Kidney (tissue), 13 donors: ENCODE measurements at regions not wholly inside any gene's neighbourhood (a gene's known extent, or its start where the extent isn't known, plus 50 kb on each side); places are given as distances from the start of the nearest gene placed in this dataset.
A peak's percentile ranks its signal among the peaks of the same experiment; 100 is the strongest.

ENCODE experiments used
- DNase-seq, 5 donors: peaks; one replicate each; pipeline ENCODE4 v3.0.0-alpha.2; 2013 to 2020
- FAIRE-seq: peaks from 2 replicates; lab custom pipeline; 2012; peaks lifted over from hg19 to GRCh38; lab: Jason Lieb, UNC
- H3K27ac ChIP-seq, 2 donors: one replicate each; pipeline ENCODE4 v1.7.0; 2013; ENCODE audit warnings: low read depth in 2 of 2, low read length in 2 of 2, inconsistent platforms in 1 of 2
- H3K27me3 ChIP-seq: one replicate; pipeline ENCODE4 v1.7.1; 2013; ENCODE audit warnings: low read length, inconsistent platforms; ENCODE audit not compliant: control insufficient read depth, insufficient read depth
- H3K36me3 ChIP-seq, 3 donors: one replicate each; pipeline versions ENCODE4 v1.7.0 to v1.7.1; 2013; ENCODE audit warnings: low read length in 3 of 3, control low read depth in 1 of 3, inconsistent platforms in 1 of 3; ENCODE audit not compliant: insufficient read depth in 3 of 3, control insufficient read depth in 2 of 3
- H3K4me1 ChIP-seq, 3 donors: one replicate each; pipeline versions ENCODE4 v1.7.0 to v1.7.1; 2013; ENCODE audit warnings: low read length in 3 of 3, inconsistent platforms in 1 of 3, low read depth in 1 of 3; ENCODE audit not compliant: control insufficient read depth in 2 of 3, insufficient read depth in 2 of 3
- H3K4me3 ChIP-seq, 3 donors: one replicate each; pipeline versions ENCODE4 v1.7.0 to v1.8.1; 2013; ENCODE audit warnings: low read length in 3 of 3, control low read depth in 1 of 3, inconsistent platforms in 1 of 3
- H3K9ac ChIP-seq, 3 donors: one replicate each; pipeline versions ENCODE4 v1.7.0 to v1.7.1; 2013; ENCODE audit warnings: low read length in 3 of 3, control low read depth in 1 of 3, inconsistent platforms in 1 of 3
- H3K9me3 ChIP-seq, 3 donors: one replicate each; pipeline versions ENCODE4 v1.7.0 to v1.7.1; 2013; ENCODE audit warnings: low read length in 3 of 3, control low read depth in 1 of 3, inconsistent platforms in 1 of 3; ENCODE audit not compliant: control insufficient read depth in 2 of 3, insufficient read depth in 1 of 3
- intact Hi-C: fragments of 100-400 bp; cut with DNase I; formaldehyde crosslinking; loops from one replicate; pipeline ENCODE4 v1.11.1; 2022
- TF ChIP-seq, protein P1 (sequence below): IDR thresholded peaks from 3 replicates; pipeline ENCODE4 v1.5.1; 2012; ENCODE audit warnings: mild to moderate bottlenecking, moderate library complexity, borderline replicate concordance; ENCODE audit not compliant: insufficient read depth; ENCODE audit errors: extremely low read depth
- donor health status: control.
- donor health status: control.
- donor health status: control.
- donor health status: control.
- donor health status: control.
- donor health status: DM: yes; HTN: yes; CAD: no.
- donor health status: Normal renal cell carcinoma (clear cell type).

GRCh38 chr6:170175644-170176135 is 115.2 kb downstream of the DLL1 start:
- Histone ChIP-seq H3K36me3 (no peaks in the 10 kb centered on the region), H3K27me3 (no peaks in the 10 kb centered on the region), H3K9me3 (no peaks in the 10 kb centered on the region), H3K27ac (no peak overlapping the region), H3K4me3 (no peak overlapping the region), H3K4me1 (peaks cover 0 to 3% (median 0%) of the 10 kb centered on the region in 3 donors), H3K9ac (no peak overlapping the region)
- TF ChIP-seq, protein P1, sequence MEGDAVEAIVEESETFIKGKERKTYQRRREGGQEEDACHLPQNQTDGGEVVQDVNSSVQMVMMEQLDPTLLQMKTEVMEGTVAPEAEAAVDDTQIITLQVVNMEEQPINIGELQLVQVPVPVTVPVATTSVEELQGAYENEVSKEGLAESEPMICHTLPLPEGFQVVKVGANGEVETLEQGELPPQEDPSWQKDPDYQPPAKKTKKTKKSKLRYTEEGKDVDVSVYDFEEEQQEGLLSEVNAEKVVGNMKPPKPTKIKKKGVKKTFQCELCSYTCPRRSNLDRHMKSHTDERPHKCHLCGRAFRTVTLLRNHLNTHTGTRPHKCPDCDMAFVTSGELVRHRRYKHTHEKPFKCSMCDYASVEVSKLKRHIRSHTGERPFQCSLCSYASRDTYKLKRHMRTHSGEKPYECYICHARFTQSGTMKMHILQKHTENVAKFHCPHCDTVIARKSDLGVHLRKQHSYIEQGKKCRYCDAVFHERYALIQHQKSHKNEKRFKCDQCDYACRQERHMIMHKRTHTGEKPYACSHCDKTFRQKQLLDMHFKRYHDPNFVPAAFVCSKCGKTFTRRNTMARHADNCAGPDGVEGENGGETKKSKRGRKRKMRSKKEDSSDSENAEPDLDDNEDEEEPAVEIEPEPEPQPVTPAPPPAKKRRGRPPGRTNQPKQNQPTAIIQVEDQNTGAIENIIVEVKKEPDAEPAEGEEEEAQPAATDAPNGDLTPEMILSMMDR, result no peak
- DNase-seq (peak in 2 of 5 donors; percentile 55 to 56), FAIRE-seq (no peak)
- intact Hi-C loops, result no loop called here

DNA sequence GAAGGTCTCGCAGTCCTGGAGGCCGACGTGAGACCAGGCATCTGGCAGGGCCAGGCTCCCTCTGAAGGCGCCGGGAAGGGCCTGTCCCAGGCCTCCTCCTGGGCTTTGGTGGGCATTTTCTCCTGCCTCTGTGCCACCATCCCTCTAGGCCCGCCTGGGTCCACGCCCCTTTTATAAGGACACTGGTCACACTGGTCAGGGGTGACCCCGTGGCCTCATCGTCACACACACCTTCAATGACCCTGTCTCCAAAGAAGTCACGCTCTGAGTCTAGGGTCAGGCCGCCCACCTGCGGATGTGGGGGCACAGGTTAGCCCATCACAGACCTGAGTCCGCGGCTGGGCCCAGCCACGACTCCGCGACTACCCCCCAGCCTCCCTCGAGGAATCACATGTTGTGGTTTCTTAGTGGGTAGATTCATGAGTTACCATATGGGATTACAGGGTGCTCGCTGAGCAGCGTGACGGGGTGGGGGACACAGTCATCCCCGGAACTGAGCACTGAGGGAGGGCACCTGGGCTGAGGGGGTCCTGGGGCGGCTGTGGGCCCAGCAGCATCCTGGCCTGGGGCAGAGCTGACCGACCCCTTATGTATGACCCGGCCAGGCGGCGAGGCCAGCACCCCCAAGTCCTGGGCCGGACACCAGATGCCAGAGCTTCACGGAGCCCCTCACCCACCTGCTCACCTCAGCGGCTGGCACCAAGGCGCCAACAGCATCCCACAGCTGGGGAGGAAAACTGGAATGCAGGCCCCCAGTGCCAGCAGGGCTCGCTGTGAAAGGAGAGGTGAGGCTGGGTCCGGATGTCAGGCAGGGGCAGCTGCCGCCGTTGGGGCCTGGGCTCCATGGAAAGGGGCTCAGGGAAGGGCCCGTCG is 115.9 kb downstream of the DLL1 start:
- TF ChIP-seq, protein P1, result no peak
- Histone ChIP-seq H3K27me3 (no peaks in the 10 kb centered on the region), H3K9me3 (no peaks in the 10 kb centered on the region), H3K27ac (no peak overlapping the region), H3K9ac (no peak overlapping the region), H3K36me3 (no peaks in the 10 kb centered on the region), H3K4me3 (no peak overlapping the region), H3K4me1 (peaks cover 0 to 3% (median 0%) of the 10 kb centered on the region in 3 donors)
- intact Hi-C loops, result no loop called here
- no peak for FAIRE-seq
- DNase-seq, result peak in 3 of 5 donors; percentile 9 to 77 (median 53)

DNA sequence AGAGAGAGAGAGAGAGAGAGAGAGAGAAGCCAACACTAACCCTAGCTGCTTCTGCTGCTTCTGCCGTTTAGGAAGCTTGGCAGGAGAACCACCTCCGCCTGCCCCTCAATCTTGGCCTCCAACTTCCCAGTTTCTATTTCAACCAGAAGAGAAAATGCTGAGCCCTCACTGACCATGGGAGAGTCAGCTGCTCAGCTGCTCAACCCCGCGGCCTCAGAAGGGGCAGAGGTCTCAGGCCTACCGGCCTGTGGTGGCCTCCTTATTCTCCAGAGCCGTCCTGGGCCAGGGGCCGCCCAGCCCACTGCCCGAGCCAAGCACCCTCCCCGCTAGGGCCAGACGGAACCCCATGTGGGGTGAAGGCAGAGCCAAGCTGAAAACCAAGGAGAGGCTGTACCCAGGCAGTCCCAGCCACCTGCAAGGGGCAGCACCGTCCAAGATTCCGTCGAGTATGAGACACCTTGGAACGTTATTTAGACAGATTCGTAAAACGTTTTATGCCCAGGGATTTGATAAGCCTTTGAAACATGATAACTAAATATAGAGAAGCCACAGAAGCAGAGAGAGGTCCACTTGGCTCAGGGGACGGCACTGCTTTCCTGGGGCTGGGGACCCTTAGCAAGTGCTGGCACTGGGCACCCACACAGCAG is 116.6 kb downstream of the DLL1 start:
- TF ChIP-seq, protein P1, result no peak

More for the DNA sequence above, 116.6 kb downstream of the DLL1 start:
- H3K36me3 ChIP-seq, result no peaks in the 10 kb centered on the region
- H3K4me3 ChIP-seq, result no peak overlapping the region
- FAIRE-seq, result no peak
- intact Hi-C loops, result no loop called here
- peaks cover 0 to 3% (median 0%) of the 10 kb centered on the region in 3 donors for H3K4me1 ChIP-seq
- no peaks in the 10 kb centered on the region for H3K27me3 ChIP-seq
- DNase-seq, result peak in 3 of 5 donors; percentile 8 to 76 (median 43)
- H3K9ac ChIP-seq, result no peak overlapping the region
- H3K9me3 ChIP-seq, result no peaks in the 10 kb centered on the region
- H3K27ac ChIP-seq, result no peak overlapping the region
